ENCODE measurements at regions not wholly inside any gene's neighbourhood (a gene's known extent, or its start where the extent isn't known, plus 50 kb on each side); places are given as distances from the start of the nearest gene placed in this dataset.
A peak's percentile ranks its signal among the peaks of the same experiment; 100 is the strongest.

- intact Hi-C loops (cut with DNase I), result no loop called here
- no peak for TF ChIP-seq POLR2A (IDR thresholded peaks at IDR 0.05)
- TF ChIP-seq CTCF (IDR thresholded peaks at IDR 0.05), result no peak
- H3K9me3 ChIP-seq (replicated peaks in 1 of 3), result no peaks in the 10 kb centered on the region
- no peak overlapping the region for H3K4me3 ChIP-seq
- no peak overlapping the region for H3K27ac ChIP-seq
- no peaks in the 10 kb centered on the region for H3K27me3 ChIP-seq
- peaks cover 4 to 21% of the 10 kb centered on the region in 2 donors for H3K4me1 ChIP-seq (replicated peaks in 1 of 2)
- no peaks in the 10 kb centered on the region for H3K36me3 ChIP-seq (replicated peaks in 1 of 2)
- DNase-seq, result no peak
- 90 to 97% (median 94%) methylated on average over 2 of the region's 2 CpGs for WGBS, 4 donors
Observed at GRCh38 chr9:81391457-81391825, 297.9 kb downstream of the TLE1 start.

GRCh38 chr9:81390792-81391456, 298.4 kb downstream of the TLE1 start:
- Histone ChIP-seq H3K4me1 (replicated peaks in 1 of 2) (peaks cover 4 to 18% of the 10 kb centered on the region in 2 donors), H3K36me3 (replicated peaks in 1 of 2) (no peaks in the 10 kb centered on the region), H3K4me3 (no peak overlapping the region), H3K9me3 (replicated peaks in 1 of 3) (no peaks in the 10 kb centered on the region), H3K27ac (no peak overlapping the region), H3K27me3 (no peaks in the 10 kb centered on the region)
- no peak for DNase-seq
- no peak for TF ChIP-seq CTCF (IDR thresholded peaks at IDR 0.05)
- TF ChIP-seq POLR2A (IDR thresholded peaks at IDR 0.05), result no peak
- 88 to 98% (median 94%) methylated on average over 3 to 4 of the region's 4 CpGs for WGBS, 4 donors
- intact Hi-C loops (cut with DNase I), result no loop called here

- Histone ChIP-seq H3K9me3 (replicated peaks in 1 of 3) (no peaks in the 10 kb centered on the region), H3K4me1 (replicated peaks in 1 of 2) (peaks cover 4 to 12% of the 10 kb centered on the region in 2 donors), H3K27me3 (no peaks in the 10 kb centered on the region), H3K27ac (peak overlapping the region in 1 of 5 donors; percentile 66), H3K4me3 (no peak overlapping the region), H3K36me3 (replicated peaks in 1 of 2) (no peaks in the 10 kb centered on the region)
- no peak for TF ChIP-seq CTCF (IDR thresholded peaks at IDR 0.05)
- TF ChIP-seq POLR2A (IDR thresholded peaks at IDR 0.05), result peak in 1 of 2 donors; percentile 33
- WGBS, 4 donors, result 35 to 43% (median 38%) methylated on average over 6 of the region's 6 CpGs
- intact Hi-C loops (cut with DNase I), result no loop called here
- DNase-seq, result peak; percentile 26 to 83 (median 70)
Observed at GRCh38 chr9:81389569-81389993, 299.8 kb downstream of the TLE1 start.

- Histone ChIP-seq H3K4me3 (no peak overlapping the region), H3K4me1 (replicated peaks in 1 of 2) (peaks cover 4 to 12% of the 10 kb centered on the region in 2 donors), H3K27ac (no peak overlapping the region), H3K36me3 (replicated peaks in 1 of 2) (no peaks in the 10 kb centered on the region), H3K9me3 (replicated peaks in 1 of 3) (no peaks in the 10 kb centered on the region), H3K27me3 (no peaks in the 10 kb centered on the region)
- TF ChIP-seq POLR2A (IDR thresholded peaks at IDR 0.05) (no peak), CTCF (IDR thresholded peaks at IDR 0.05) (no peak)
- intact Hi-C loops (cut with DNase I), result no loop called here
- DNase-seq, result no peak
- WGBS, 4 donors, result 75 to 84% (median 79%) methylated on average over 1 of the region's 1 CpG
Observed at GRCh38 chr9:81388831-81389230, 300.5 kb downstream of the TLE1 start.

Measured in adrenal gland (tissue), 9 donors.